HCT116 (cell line): ENCODE measurements at regions not wholly inside any gene's neighbourhood (a gene's known extent, or its start where the extent isn't known, plus 50 kb on each side); places are given as distances from the start of the nearest gene placed in this dataset.

Source experiments
- ATAC-seq: fragments of 200-7000 bp; cut with Tn5 transposase; 2 replicates; pipeline ENCODE4 v1.9.1; 2020; ENCODE audit warnings: mild to moderate bottlenecking, moderate library complexity
- BruUV-seq: library from RNA; stranded (reverse); fragments of 400-500 nt; replicated peaks from 2 replicates; lab custom pipeline; 2021; lab: Mats Ljungman, UMichigan
- CTCF ChIA-PET: fragments of 300-600 bp; sonication (Branson Sonifier 250); formaldehyde crosslinking; loops from one replicate; lab custom pipeline; 2021; ENCODE audit warnings: antibody characterized with exemption; lab: Charles Lee
- POLR2A ChIA-PET: fragments of 300-600, 350-600 bp; sonication (Branson Sonifier 250); formaldehyde crosslinking; loops from one replicate; lab custom pipeline; 2021; ENCODE audit warnings: antibody characterized with exemption; lab: Charles Lee
- RAD21 ChIA-PET, 2 experiments: fragments of 300-600 bp; sonication (Branson Sonifier 250); formaldehyde crosslinking; loops; one replicate each; lab custom pipeline; 2023; ENCODE audit warnings: low total read pairs in 2 of 2; ENCODE audit not compliant: uncharacterized antibody in 2 of 2, unreplicated experiment in 2 of 2, low non-redundant PET in 1 of 2; lab: Charles Lee
- DNase-seq: peaks from one replicate; pipeline ENCODE4 v3.0.0-alpha.2; 2010; ENCODE audit warnings: low read depth, low spot score
- H2AFZ ChIP-seq: fragments of 200-600 bp; shearing (Covaris generic), sonication (generic); 2 replicates; pipeline ENCODE4 v1.6.1; 2017; ENCODE audit warnings: low read depth, mixed run types, mixed read lengths, antibody characterized with exemption, low read length; ENCODE audit not compliant: poor library complexity, severe bottlenecking
- H3K27ac ChIP-seq: 2 replicates; pipeline ENCODE4 v1.5.1; 2012; ENCODE audit warnings: low read depth, low read length
- H3K27me3 ChIP-seq: fragments of 200-600 bp; sonication (generic); 2 replicates; pipeline ENCODE4 v1.6.1; 2016; ENCODE audit warnings: mixed run types, low read length, mixed read lengths; ENCODE audit not compliant: insufficient read depth
- H3K36me3 ChIP-seq, 2 experiments: fragments of 200-500 bp in 1 of 2; fragments of 200-600 bp in 1 of 2; sonication (Bioruptor generic) in 1 of 2; sonication (generic) in 1 of 2; 2 replicates each; pipeline versions ENCODE4 v1.5.1 to v1.6.1; 2014 to 2016; ENCODE audit warnings: low read length in 2 of 2, inconsistent platforms in 1 of 2, mixed read lengths in 1 of 2, mixed run types in 1 of 2; ENCODE audit not compliant: insufficient read depth in 2 of 2, control insufficient read depth in 1 of 2
- H3K4me1 ChIP-seq, 2 experiments: fragments of 200-600 bp in 1 of 2; sonication (generic) in 1 of 2; 2 replicates each; pipeline versions ENCODE4 v1.5.1 to v1.6.1; 2012 to 2017; ENCODE audit warnings: low read length in 2 of 2, inconsistent platforms in 1 of 2, mild to moderate bottlenecking in 1 of 2, mixed read lengths in 1 of 2, mixed run types in 1 of 2, moderate library complexity in 1 of 2; ENCODE audit not compliant: insufficient read depth in 2 of 2, control insufficient read depth in 1 of 2
- H3K4me2 ChIP-seq: fragments of 200-600 bp; sonication (generic); 2 replicates; pipeline ENCODE4 v1.6.1; 2017; ENCODE audit warnings: mixed run types, low read length, mixed read lengths
- H3K4me3 ChIP-seq, 2 experiments: fragments of 200-600 bp in 1 of 2; sonication (generic) in 1 of 2; replicated peaks in 1 of 2; 2 replicates each; pipeline ENCODE4 v1.5.1; 2011 to 2016; ENCODE audit warnings: low read length in 2 of 2, control low read depth in 1 of 2, low read depth in 1 of 2, mild to moderate bottlenecking in 1 of 2, mixed read lengths in 1 of 2, mixed run types in 1 of 2
- H3K79me2 ChIP-seq: fragments of 200-600 bp; sonication (generic); 2 replicates; pipeline ENCODE4 v1.6.1; 2017; ENCODE audit warnings: mild to moderate bottlenecking, mixed run types, low read length, moderate library complexity, mixed read lengths; ENCODE audit not compliant: insufficient read depth
- H3K9ac ChIP-seq: fragments of 200-600 bp; sonication (generic); 2 replicates; pipeline ENCODE4 v1.6.1; 2016; ENCODE audit warnings: low read length, mixed read lengths
- H3K9me2 ChIP-seq: fragments of 200-600 bp; sonication (generic), shearing (Covaris generic); 2 replicates; pipeline ENCODE4 v1.6.1; 2017; ENCODE audit warnings: mixed run types, mild to moderate bottlenecking, moderate library complexity; ENCODE audit not compliant: insufficient read depth
- H3K9me3 ChIP-seq, 2 experiments: fragments of 200-500 bp in 1 of 2; fragments of 200-600 bp in 1 of 2; sonication (Bioruptor generic) in 1 of 2; sonication (generic) in 1 of 2; 2 replicates each; pipeline ENCODE4 v1.6.1; 2014 to 2017; ENCODE audit warnings: low read length in 2 of 2, mixed read lengths in 2 of 2, inconsistent platforms in 1 of 2, low read depth in 1 of 2, mild to moderate bottlenecking in 1 of 2, mixed run types in 1 of 2, moderate library complexity in 1 of 2; ENCODE audit not compliant: control insufficient read depth in 1 of 2, insufficient read depth in 1 of 2
- H4K20me1 ChIP-seq: fragments of 200-600 bp; sonication (generic), shearing (Covaris generic); 2 replicates; pipeline ENCODE4 v1.6.1; 2017; ENCODE audit warnings: mixed run types, mild to moderate bottlenecking, moderate library complexity; ENCODE audit not compliant: insufficient read depth
- CBX3 ChIP-seq: IDR thresholded peaks from 2 replicates; pipeline ENCODE4 v1.6.1; 2012; ENCODE audit warnings: low read depth
- CEBPB ChIP-seq: IDR thresholded peaks from 2 replicates; pipeline ENCODE4 v1.6.1; 2012; ENCODE audit warnings: low read depth
- CTCF ChIP-seq, 3 experiments: fragments of 200-600 bp in 1 of 3; sonication (generic) in 1 of 3; IDR thresholded peaks in 2 of 3; conservative IDR thresholded peaks in 1 of 3; 2 replicates each; pipeline ENCODE4 v1.5.1; 2012 to 2017; ENCODE audit warnings: low read depth in 2 of 3, low read length in 2 of 3, antibody characterized with exemption in 1 of 3, borderline replicate concordance in 1 of 3, control low read depth in 1 of 3, mild to moderate bottlenecking in 1 of 3, mixed read lengths in 1 of 3, mixed run types in 1 of 3, moderate library complexity in 1 of 3; ENCODE audit not compliant: insufficient read depth in 1 of 3
- EGR1 ChIP-seq: IDR thresholded peaks from 2 replicates; pipeline ENCODE4 v1.6.1; 2012; ENCODE audit warnings: low read depth
- EZH2phosphoT487 ChIP-seq: fragments of 200-600 bp; IDR thresholded peaks from 2 replicates; pipeline ENCODE4 v1.6.1; 2018; ENCODE audit warnings: antibody characterized with exemption, borderline replicate concordance
- FOSL1 ChIP-seq: IDR thresholded peaks from 2 replicates; pipeline ENCODE4 v1.6.1; 2012; ENCODE audit warnings: low read depth
- JUND ChIP-seq: IDR thresholded peaks from 2 replicates; pipeline ENCODE4 v1.6.1; 2012
- MAX ChIP-seq: IDR thresholded peaks from 2 replicates; pipeline ENCODE4 v1.6.1; 2012
- POLR2A ChIP-seq: IDR thresholded peaks from 2 replicates; pipeline ENCODE4 v1.7.0; 2011; ENCODE audit warnings: borderline replicate concordance; ENCODE audit not compliant: insufficient read depth, insufficient read length; ENCODE audit errors: extremely low read depth
- RAD21 ChIP-seq: IDR thresholded peaks from 2 replicates; pipeline ENCODE4 v1.6.1; 2012; ENCODE audit warnings: low read depth, mild to moderate bottlenecking
- REST ChIP-seq: IDR thresholded peaks from 2 replicates; pipeline ENCODE4 v1.6.1; 2012; ENCODE audit warnings: low read depth
- SIN3A ChIP-seq: IDR thresholded peaks from 2 replicates; pipeline ENCODE4 v1.6.1; 2012; ENCODE audit warnings: low read depth
- SRF ChIP-seq: IDR thresholded peaks from 2 replicates; pipeline ENCODE4 v1.6.1; 2012; ENCODE audit warnings: low read depth
- YY1 ChIP-seq: IDR thresholded peaks from 2 replicates; pipeline ENCODE4 v1.6.1; 2011; ENCODE audit warnings: low read length, low read depth, moderate library complexity, mild to moderate bottlenecking; ENCODE audit not compliant: insufficient replicate concordance; ENCODE audit errors: extremely low read depth
- ZBTB33 ChIP-seq: IDR thresholded peaks from 2 replicates; pipeline ENCODE4 v1.6.1; 2011; ENCODE audit warnings: mild to moderate bottlenecking, low read length, moderate library complexity; ENCODE audit not compliant: insufficient replicate concordance; ENCODE audit errors: extremely low read depth
- ZNF274 ChIP-seq: fragments of 200-500 bp; sonication (Bioruptor generic); IDR thresholded peaks from 2 replicates; pipeline ENCODE4 v1.6.1; 2014; ENCODE audit warnings: mild to moderate bottlenecking, low read depth, low read length, inconsistent platforms
- intact Hi-C: fragments of 100-400 bp; cut with micrococcal nuclease; formaldehyde crosslinking; loops from 2 replicates; pipeline ENCODE4 v1.10.0; 2022

DNA sequence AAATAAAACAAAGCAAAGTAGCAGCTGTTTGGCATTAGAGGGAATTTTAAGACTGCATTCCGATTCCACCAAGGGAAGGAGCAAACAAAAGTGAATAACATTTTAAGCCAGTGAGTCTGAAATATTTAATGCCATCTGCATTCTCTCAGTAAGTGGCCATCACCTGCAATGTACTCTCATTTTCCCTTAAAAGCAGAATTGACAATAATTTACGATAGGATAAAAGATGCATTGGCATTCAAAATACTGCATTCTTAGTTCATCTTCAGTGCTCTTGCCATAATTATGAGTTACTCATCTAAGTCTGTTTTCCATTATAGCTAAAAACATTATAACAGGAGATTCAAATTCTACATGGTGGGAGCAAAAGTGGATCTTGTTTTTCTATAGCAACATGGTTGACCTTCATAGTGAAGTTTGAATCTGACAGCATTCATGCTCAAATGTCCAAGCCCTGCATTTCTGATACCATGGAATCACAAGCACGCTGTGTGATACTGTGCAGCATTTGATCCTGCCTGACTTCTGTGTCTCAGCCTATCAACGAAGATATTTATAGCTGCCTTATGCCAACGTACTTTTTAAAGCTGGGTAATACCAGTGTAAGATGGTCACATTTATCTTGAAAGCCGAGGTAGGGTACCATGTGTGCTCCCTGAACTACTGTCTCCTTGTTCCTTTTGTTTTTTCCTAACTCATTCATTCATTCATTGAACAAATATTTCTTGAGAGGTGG lies 355.3 kb upstream of the IGFBP7 start:
- no TSS peak for BruUV-seq
- H2AFZ ChIP-seq, result no peak overlapping the region
- H3K4me2 ChIP-seq, result no peak overlapping the region
- H3K9me2 ChIP-seq, result no peaks in the 10 kb centered on the region
- H3K27ac ChIP-seq, result no peak overlapping the region
- H4K20me1 ChIP-seq, result no peaks in the 10 kb centered on the region
- no peaks in the 10 kb centered on the region for H3K4me1 ChIP-seq
- H3K79me2 ChIP-seq, result no peaks in the 10 kb centered on the region
- H3K27me3 ChIP-seq, result no peaks in the 10 kb centered on the region
- ATAC-seq (no peak), DNase-seq (no peak)
- no peaks in the 10 kb centered on the region for H3K9me3 ChIP-seq
- intact Hi-C loops, result no loop called here
- ChIA-PET CTCF (no interaction called here), POLR2A (no interaction called here), RAD21 (no interaction called here)
- no peak overlapping the region for H3K4me3 ChIP-seq
- no peak overlapping the region for H3K9ac ChIP-seq
- TF ChIP-seq ZNF274 (no peak), RAD21 (no peak), SRF (no peak), YY1 (no peak), MAX (no peak), SIN3A (no peak), JUND (no peak), FOSL1 (no peak), CBX3 (no peak), POLR2A (no peak), EZH2phosphoT487 (no peak), REST (no peak), CEBPB (no peak), CTCF (IDR thresholded peaks at IDR 0.05 in 2 of 3, conservative IDR thresholded peaks at IDR 0.05 in 1 of 3; ENCODE audit: borderline replicate concordance in 1 of 3, insufficient read depth in 1 of 3, low read depth in 2 of 3, low read length in 2 of 3) (no peak), EGR1 (no peak), ZBTB33 (no peak)
- H3K36me3 ChIP-seq, result no peaks in the 10 kb centered on the region
